Caco-2 (cell line): ENCODE measurements at regions not wholly inside any gene's neighbourhood (a gene's known extent, or its start where the extent isn't known, plus 50 kb on each side); places are given as distances from the start of the nearest gene placed in this dataset.

Experiments used
- BruUV-seq: library from RNA; stranded (reverse); fragments of 400-500 nt; replicated peaks from 2 replicates; lab custom pipeline; 2021; lab: Mats Ljungman, UMichigan
- CTCF ChIA-PET: fragments of 300-600 bp; sonication (Branson Sonifier 250); formaldehyde crosslinking; loops from one replicate; lab custom pipeline; 2022; ENCODE audit warnings: antibody characterized with exemption; lab: Charles Lee
- POLR2A ChIA-PET: fragments of 300-600 bp; sonication (Branson Sonifier 250); formaldehyde crosslinking; loops from one replicate; lab custom pipeline; 2022; ENCODE audit warnings: antibody characterized with exemption; lab: Charles Lee
- DNase-seq, 2 experiments: peaks; one replicate each; pipeline versions ENCODE4 v3.0.0 to v3.0.0-alpha.2; 2020 to 2022
- H3K27me3 ChIP-seq: replicated peaks from 2 replicates; pipeline ENCODE4 v1.6.0; 2011; ENCODE audit warnings: low read length; ENCODE audit not compliant: control insufficient read depth, insufficient read depth
- H3K36me3 ChIP-seq: 2 replicates; pipeline ENCODE4 v1.5.1; 2011; ENCODE audit warnings: low read length; ENCODE audit not compliant: control insufficient read depth, insufficient read depth
- H3K4me1 ChIP-seq: fragments of 250-450 bp; sonication (Bioruptor Pico); 2 replicates; pipeline ENCODE4 v1.5.1; 2020; ENCODE audit warnings: mild to moderate bottlenecking
- H3K4me3 ChIP-seq: 2 replicates; pipeline ENCODE4 v1.5.1; 2011; ENCODE audit warnings: low read depth, mild to moderate bottlenecking, control low read depth, low read length
- H3K9me3 ChIP-seq: fragments of 250-450 bp; sonication (Bioruptor Pico); 2 replicates; pipeline ENCODE4 v1.5.1; 2020; ENCODE audit warnings: mild to moderate bottlenecking, moderate library complexity
- H3K27ac Mint-ChIP-seq: one replicate; pipeline ENCODE4 v1.8.0; 2022; ENCODE audit warnings: mixed read lengths; ENCODE audit not compliant: unreplicated experiment
- H3K27me3 Mint-ChIP-seq: one replicate; pipeline ENCODE4 v1.8.0; 2022; ENCODE audit warnings: mixed read lengths; ENCODE audit not compliant: insufficient read depth, unreplicated experiment
- H3K36me3 Mint-ChIP-seq: one replicate; pipeline ENCODE4 v1.8.0; 2022; ENCODE audit warnings: mild to moderate bottlenecking, mixed read lengths; ENCODE audit not compliant: insufficient read depth, unreplicated experiment
- H3K4me1 Mint-ChIP-seq: one replicate; pipeline ENCODE4 v1.8.0; 2022; ENCODE audit warnings: low read depth, mixed read lengths; ENCODE audit not compliant: unreplicated experiment
- H3K4me3 Mint-ChIP-seq: one replicate; pipeline ENCODE4 v1.8.0; 2022; ENCODE audit warnings: mild to moderate bottlenecking, moderate library complexity, mixed read lengths; ENCODE audit not compliant: unreplicated experiment
- H3K9me3 Mint-ChIP-seq: one replicate; pipeline ENCODE4 v1.8.0; 2022; ENCODE audit warnings: mixed read lengths; ENCODE audit not compliant: unreplicated experiment
- intact Hi-C: fragments of 100-400 bp; cut with micrococcal nuclease; formaldehyde crosslinking; loops from one replicate; pipeline ENCODE4 v1.10.0; 2022; ENCODE audit not compliant: unreplicated experiment
- TF ChIP-seq, protein P1 (sequence below), 2 experiments: fragments of 200-600 bp in 1 of 2; IDR thresholded peaks; 1 replicate in 1 of 2; 2 replicates in 1 of 2; pipeline versions ENCODE4 v1.5.1 to v1.8.0; 2011 to 2022; ENCODE audit warnings: antibody characterized with exemption in 1 of 2, control low read depth in 1 of 2, inconsistent platforms in 1 of 2, low read depth in 1 of 2, low read length in 1 of 2, mild to moderate bottlenecking in 1 of 2, moderate library complexity in 1 of 2; ENCODE audit not compliant: insufficient read depth in 1 of 2, severe bottlenecking in 1 of 2, unreplicated experiment in 1 of 2

GRCh38 chr1:191414981-191415640, 743.2 kb upstream of the RGS18 start:
- H3K4me3 Mint-ChIP-seq: no peak overlapping the region
- Histone ChIP-seq H3K4me3 (no peak overlapping the region), H3K4me1 (no peaks in the 10 kb centered on the region), H3K27me3 (no peaks in the 10 kb centered on the region), H3K36me3 (no peaks in the 10 kb centered on the region), H3K9me3 (no peaks in the 10 kb centered on the region)
- H3K4me1 Mint-ChIP-seq: no peaks in the 10 kb centered on the region
- H3K27ac Mint-ChIP-seq: no peak overlapping the region
- TF ChIP-seq, protein P1, sequence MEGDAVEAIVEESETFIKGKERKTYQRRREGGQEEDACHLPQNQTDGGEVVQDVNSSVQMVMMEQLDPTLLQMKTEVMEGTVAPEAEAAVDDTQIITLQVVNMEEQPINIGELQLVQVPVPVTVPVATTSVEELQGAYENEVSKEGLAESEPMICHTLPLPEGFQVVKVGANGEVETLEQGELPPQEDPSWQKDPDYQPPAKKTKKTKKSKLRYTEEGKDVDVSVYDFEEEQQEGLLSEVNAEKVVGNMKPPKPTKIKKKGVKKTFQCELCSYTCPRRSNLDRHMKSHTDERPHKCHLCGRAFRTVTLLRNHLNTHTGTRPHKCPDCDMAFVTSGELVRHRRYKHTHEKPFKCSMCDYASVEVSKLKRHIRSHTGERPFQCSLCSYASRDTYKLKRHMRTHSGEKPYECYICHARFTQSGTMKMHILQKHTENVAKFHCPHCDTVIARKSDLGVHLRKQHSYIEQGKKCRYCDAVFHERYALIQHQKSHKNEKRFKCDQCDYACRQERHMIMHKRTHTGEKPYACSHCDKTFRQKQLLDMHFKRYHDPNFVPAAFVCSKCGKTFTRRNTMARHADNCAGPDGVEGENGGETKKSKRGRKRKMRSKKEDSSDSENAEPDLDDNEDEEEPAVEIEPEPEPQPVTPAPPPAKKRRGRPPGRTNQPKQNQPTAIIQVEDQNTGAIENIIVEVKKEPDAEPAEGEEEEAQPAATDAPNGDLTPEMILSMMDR (IDR thresholded peaks at IDR 0.05; ENCODE audit: insufficient read depth in 1 of 2, low read depth in 1 of 2, low read length in 1 of 2, severe bottlenecking in 1 of 2, unreplicated experiment in 1 of 2): no peak
- DNase-seq: no peak
- ChIA-PET POLR2A (no interaction called here), CTCF (no interaction called here)
- no peaks in the 10 kb centered on the region for H3K9me3 Mint-ChIP-seq
- H3K27me3 Mint-ChIP-seq: peaks cover 2% of the 10 kb centered on the region
- BruUV-seq: no TSS peak
- no peaks in the 10 kb centered on the region for H3K36me3 Mint-ChIP-seq
- intact Hi-C loops: no loop called here

GRCh38 chr1:191419842-191420241, 738.4 kb upstream of the RGS18 start:
- Histone ChIP-seq H3K36me3 (no peaks in the 10 kb centered on the region), H3K27me3 (no peaks in the 10 kb centered on the region), H3K4me1 (no peaks in the 10 kb centered on the region), H3K4me3 (no peak overlapping the region), H3K9me3 (no peaks in the 10 kb centered on the region)
- POLR2A ChIA-PET: no interaction called here
- no TSS peak for BruUV-seq
- no peaks in the 10 kb centered on the region for H3K4me1 Mint-ChIP-seq
- no peaks in the 10 kb centered on the region for H3K27me3 Mint-ChIP-seq
- no peak overlapping the region for H3K27ac Mint-ChIP-seq
- TF ChIP-seq, protein P1 (IDR thresholded peaks at IDR 0.05; ENCODE audit: insufficient read depth in 1 of 2, low read depth in 1 of 2, low read length in 1 of 2, severe bottlenecking in 1 of 2, unreplicated experiment in 1 of 2): no peak
- DNase-seq: no peak
- intact Hi-C loops: no loop called here
- CTCF ChIA-PET: no interaction called here
- H3K9me3 Mint-ChIP-seq: no peaks in the 10 kb centered on the region
- H3K36me3 Mint-ChIP-seq: no peaks in the 10 kb centered on the region
- no peak overlapping the region for H3K4me3 Mint-ChIP-seq

DNA sequence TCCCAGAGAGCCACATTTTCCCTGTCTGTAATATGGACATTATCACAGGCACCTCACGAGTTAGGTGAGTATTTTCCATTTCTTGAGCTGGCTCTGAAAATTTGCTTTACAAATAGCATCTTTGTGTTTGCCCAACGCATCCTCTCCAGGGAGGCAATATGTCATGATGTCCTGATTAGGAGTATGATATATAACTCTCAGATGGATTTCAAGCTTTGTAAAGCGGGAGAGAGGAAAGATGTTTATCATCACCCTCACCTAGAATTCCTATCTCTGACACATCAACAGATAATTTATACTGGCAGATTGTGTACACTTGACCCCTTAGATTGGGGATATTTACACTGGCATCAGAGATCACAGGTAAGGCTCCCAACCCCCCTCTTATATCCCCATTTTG, 730.7 kb upstream of the RGS18 start:
- Histone ChIP-seq H3K9me3 (no peaks in the 10 kb centered on the region), H3K4me1 (no peaks in the 10 kb centered on the region), H3K27me3 (no peaks in the 10 kb centered on the region), H3K36me3 (no peaks in the 10 kb centered on the region), H3K4me3 (no peak overlapping the region)
- ChIA-PET CTCF (no interaction called here), POLR2A (no interaction called here)
- Mint-ChIP-seq H3K9me3 (no peaks in the 10 kb centered on the region), H3K27me3 (no peaks in the 10 kb centered on the region), H3K4me1 (no peaks in the 10 kb centered on the region), H3K27ac (no peak overlapping the region), H3K4me3 (no peak overlapping the region), H3K36me3 (no peaks in the 10 kb centered on the region)
- BruUV-seq: no TSS peak
- TF ChIP-seq, protein P1 (IDR thresholded peaks at IDR 0.05; ENCODE audit: insufficient read depth in 1 of 2, low read depth in 1 of 2, low read length in 1 of 2, severe bottlenecking in 1 of 2, unreplicated experiment in 1 of 2): no peak
- intact Hi-C loops: no loop called here
- DNase-seq: no peak
